H1 (cell line): ENCODE measurements at regions not wholly inside any gene's neighbourhood (a gene's known extent, or its start where the extent isn't known, plus 50 kb on each side); places are given as distances from the start of the nearest gene placed in this dataset.
"Not testable (repeated sequence)": the region's sequence is repeated elsewhere in the genome, so short reads cannot be mapped to it uniquely, and the experiment has no call there.

ENCODE experiments used
- CTCF ChIA-PET: fragments of 300-600 bp; sonication (Branson Sonifier 250); formaldehyde crosslinking; loops from one replicate; lab custom pipeline; 2021; ENCODE audit not compliant: partially characterized antibody; lab: Charles Lee
- POLR2A ChIA-PET: fragments of 300-600 bp; sonication (Branson Sonifier 250); formaldehyde crosslinking; loops from one replicate; lab custom pipeline; 2021; ENCODE audit warnings: inconsistent platforms; ENCODE audit not compliant: partially characterized antibody; lab: Charles Lee
- DNase-seq, 2 experiments: peaks; one replicate each; pipeline versions ENCODE4 v3.0.0 to v3.0.0-alpha.2; 2010 to 2022; ENCODE audit warnings: low spot score in 2 of 2, low read depth in 1 of 2, mixed read lengths in 1 of 2
- FAIRE-seq: peaks from 2 replicates; lab custom pipeline; 2011; peaks lifted over from hg19 to GRCh38; lab: Jason Lieb, UNC
- H2AFZ ChIP-seq: 2 replicates; pipeline ENCODE4 v1.8.1; 2012; ENCODE audit warnings: low read length, inconsistent platforms
- H2AK5ac ChIP-seq: 2 replicates; pipeline ENCODE4 v1.6.1; 2013; ENCODE audit warnings: low read depth, low read length
- H2BK120ac ChIP-seq: replicated peaks from 2 replicates; pipeline ENCODE3; 2013; ENCODE audit warnings: low read depth, low read length, inconsistent platforms
- H2BK12ac ChIP-seq: 2 replicates; pipeline ENCODE4 v1.6.1; 2013; ENCODE audit warnings: low read depth, low read length
- H2BK15ac ChIP-seq: 2 replicates; pipeline ENCODE4 v1.6.1; 2013; ENCODE audit warnings: low read length
- H2BK20ac ChIP-seq: 2 replicates; pipeline ENCODE4 v1.6.1; 2013; ENCODE audit warnings: low read length
- H2BK5ac ChIP-seq: 2 replicates; pipeline ENCODE4 v1.6.1; 2013; ENCODE audit warnings: low read depth, low read length
- H3K14ac ChIP-seq: 2 replicates; pipeline ENCODE4 v1.6.1; 2013; ENCODE audit warnings: inconsistent platforms; ENCODE audit not compliant: insufficient read length
- H3K18ac ChIP-seq: 2 replicates; pipeline ENCODE4 v1.6.1; 2013; ENCODE audit warnings: low read length; ENCODE audit errors: extremely low read depth
- H3K23ac ChIP-seq: 2 replicates; pipeline ENCODE4 v1.6.1; 2013; ENCODE audit warnings: inconsistent platforms; ENCODE audit not compliant: insufficient read length
- H3K23me2 ChIP-seq: 2 replicates; pipeline ENCODE4 v1.6.1; 2013; ENCODE audit warnings: low read depth, low read length
- H3K27ac ChIP-seq: 2 replicates; pipeline ENCODE4 v1.6.1; 2011; ENCODE audit warnings: low read depth, low read length, inconsistent platforms
- H3K27me3 ChIP-seq, 4 experiments: replicated peaks in 1 of 4; 1 replicate in 1 of 4; 2 replicates in 3 of 4; pipeline versions ENCODE4 v1.6.1 to v1.8.1; 2011 to 2013; ENCODE audit warnings: low read length in 3 of 4, mild to moderate bottlenecking in 3 of 4, inconsistent platforms in 2 of 4, mixed read lengths in 2 of 4, moderate library complexity in 1 of 4; ENCODE audit not compliant: control insufficient read depth in 3 of 4, insufficient read depth in 3 of 4; ENCODE audit errors: extremely low read depth in 1 of 4
- H3K36me3 ChIP-seq, 4 experiments: 2 replicates each; pipeline versions ENCODE4 v1.6.1 to v1.8.1; 2011 to 2013; ENCODE audit warnings: mild to moderate bottlenecking in 4 of 4, low read length in 3 of 4, moderate library complexity in 2 of 4, control low read depth in 1 of 4, inconsistent platforms in 1 of 4; ENCODE audit not compliant: insufficient read depth in 4 of 4, control insufficient read depth in 2 of 4
- H3K4ac ChIP-seq: replicated peaks from 2 replicates; pipeline ENCODE3; 2013; ENCODE audit warnings: low read length, low read depth, mixed read lengths, inconsistent platforms; ENCODE audit not compliant: insufficient read length
- H3K4me1 ChIP-seq, 4 experiments: replicated peaks in 1 of 4; 1 replicate in 1 of 4; 2 replicates in 3 of 4; pipeline versions ENCODE4 v1.6.1 to v1.8.1; 2011 to 2013; ENCODE audit warnings: low read length in 3 of 4, inconsistent platforms in 2 of 4, mixed read lengths in 1 of 4; ENCODE audit not compliant: insufficient read depth in 4 of 4, control insufficient read depth in 3 of 4
- H3K4me2 ChIP-seq, 2 experiments: 2 replicates each; pipeline versions ENCODE4 v1.6.1 to v1.8.1; 2011 to 2013; ENCODE audit warnings: low read depth in 2 of 2, low read length in 2 of 2, control low read depth in 1 of 2, inconsistent platforms in 1 of 2, mild to moderate bottlenecking in 1 of 2; ENCODE audit not compliant: insufficient read depth in 1 of 2
- H3K4me3 ChIP-seq, 4 experiments: fragments of 200-600, 300-600 bp in 1 of 4; sonication (generic), shearing (Covaris generic), sonication (Bioruptor Twin) in 1 of 4; 2 replicates each; pipeline versions ENCODE4 v1.5.1 to v1.8.1; 2011 to 2016; ENCODE audit warnings: low read length in 4 of 4, low read depth in 3 of 4, control low read depth in 2 of 4, inconsistent platforms in 2 of 4, mild to moderate bottlenecking in 2 of 4, mixed read lengths in 1 of 4, moderate library complexity in 1 of 4; ENCODE audit not compliant: insufficient read depth in 2 of 4; ENCODE audit errors: extremely low read depth in 1 of 4
- H3K56ac ChIP-seq: replicated peaks from 2 replicates; pipeline ENCODE3; 2013; ENCODE audit warnings: low read depth, mild to moderate bottlenecking, mixed read lengths, low read length, inconsistent platforms; ENCODE audit not compliant: insufficient read length
- H3K79me1 ChIP-seq: 2 replicates; pipeline ENCODE4 v1.6.1; 2013; ENCODE audit warnings: low read depth, low read length, control low read depth
- H3K79me2 ChIP-seq, 2 experiments: 2 replicates each; pipeline versions ENCODE4 v1.6.1 to v1.8.1; 2012 to 2013; ENCODE audit warnings: low read length in 2 of 2, mild to moderate bottlenecking in 2 of 2, inconsistent platforms in 1 of 2; ENCODE audit not compliant: insufficient read depth in 2 of 2, control insufficient read depth in 1 of 2
- H3K9ac ChIP-seq, 4 experiments: replicated peaks in 1 of 4; 1 replicate in 1 of 4; 2 replicates in 3 of 4; pipeline versions ENCODE4 v1.6.1 to v1.8.1; 2011 to 2013; ENCODE audit warnings: low read depth in 3 of 4, low read length in 3 of 4, control low read depth in 2 of 4, mild to moderate bottlenecking in 2 of 4, moderate library complexity in 2 of 4, inconsistent platforms in 1 of 4; ENCODE audit errors: extremely low read depth in 1 of 4
- H3K9me3 ChIP-seq, 2 experiments: 2 replicates each; pipeline versions ENCODE4 v1.6.1 to v1.8.1; 2012 to 2013; ENCODE audit warnings: mild to moderate bottlenecking in 2 of 2, moderate library complexity in 2 of 2, control low read depth in 1 of 2, inconsistent platforms in 1 of 2, low read depth in 1 of 2, low read length in 1 of 2, mixed read lengths in 1 of 2; ENCODE audit not compliant: insufficient read depth in 2 of 2
- H4K20me1 ChIP-seq, 2 experiments: replicated peaks in 1 of 2; 2 replicates each; pipeline versions ENCODE3 to v1.8.1; 2011 to 2013; ENCODE audit warnings: inconsistent platforms in 2 of 2, low read length in 2 of 2, mild to moderate bottlenecking in 1 of 2; ENCODE audit not compliant: insufficient read depth in 2 of 2, control insufficient read depth in 1 of 2
- H4K5ac ChIP-seq: 2 replicates; pipeline ENCODE4 v1.6.1; 2013; ENCODE audit warnings: low read length, low read depth, mixed read lengths, inconsistent platforms; ENCODE audit not compliant: insufficient read length
- H4K8ac ChIP-seq: 2 replicates; pipeline ENCODE4 v1.8.0; 2013; ENCODE audit warnings: mild to moderate bottlenecking, moderate library complexity, low read length, inconsistent platforms; ENCODE audit not compliant: insufficient read depth; ENCODE audit errors: extremely low read depth
- H4K91ac ChIP-seq: replicated peaks from 2 replicates; pipeline ENCODE3; 2013; ENCODE audit warnings: low read length, mixed read lengths, inconsistent platforms; ENCODE audit not compliant: insufficient read length
- WGBS, 2 experiments: shearing (Covaris generic) in 1 of 2; methylation state at CpG; one replicate each; pipeline versions ENCODE4 v1.1.6 to v1.1.7; 2013 to 2015; ENCODE audit warnings: low lambda C conversion rate in 2 of 2, mixed read lengths in 2 of 2, inconsistent platforms in 1 of 2, low coverage in 1 of 2, missing lambda C conversion rate in 1 of 2; ENCODE audit not compliant: insufficient replicate concordance in 2 of 2, insufficient coverage in 1 of 2, insufficient read length in 1 of 2; ENCODE audit errors: extremely low coverage in 1 of 2, missing lambda C conversion rate in 1 of 2; 5-methylcytosine and 5-hydroxymethylcytosine counted together

DNA sequence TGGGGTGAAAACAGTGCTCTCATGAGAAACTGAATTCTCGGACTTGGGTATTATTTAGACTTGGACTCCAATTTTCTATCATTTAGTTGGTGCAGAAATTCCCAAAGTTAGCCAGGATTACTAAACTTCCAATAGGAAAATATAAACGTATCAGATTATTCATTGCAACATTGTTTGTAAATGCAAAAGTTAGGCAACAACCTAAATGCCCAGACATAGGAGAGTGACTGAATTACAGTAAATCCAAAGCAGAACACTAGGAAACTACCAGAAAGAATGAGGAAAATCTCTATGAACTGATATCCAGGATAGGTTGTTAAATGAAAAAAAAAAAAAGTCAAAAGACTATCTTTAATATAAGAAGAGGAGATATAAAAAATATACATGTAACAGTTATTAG is 96.2 kb upstream of the DPY19L1 start:
- H4K8ac ChIP-seq, H4K5ac ChIP-seq, DNase-seq, H3K23ac ChIP-seq, H2AFZ ChIP-seq, H2BK12ac ChIP-seq, H2BK20ac ChIP-seq, H3K27me3 ChIP-seq, H3K9ac ChIP-seq, H2BK120ac ChIP-seq, H3K9me3 ChIP-seq, H3K79me2 ChIP-seq, H3K4me2 ChIP-seq, H3K36me3 ChIP-seq, H3K79me1 ChIP-seq, H4K91ac ChIP-seq, H2AK5ac ChIP-seq, POLR2A ChIA-PET, H3K4me1 ChIP-seq, H3K56ac ChIP-seq, H3K4me3 ChIP-seq, H2BK15ac ChIP-seq, FAIRE-seq, H4K20me1 ChIP-seq, H3K27ac ChIP-seq, H3K4ac ChIP-seq, H3K23me2 ChIP-seq, H2BK5ac ChIP-seq, CTCF ChIA-PET, H3K18ac ChIP-seq, H3K14ac ChIP-seq: not testable (repeated sequence)
- 80% methylated on average over 2 of the region's 2 CpGs; no CpG with 5 or more reads in 1 of the 2 experiments for WGBS, 2 experiments

- POLR2A ChIA-PET, H4K8ac ChIP-seq, H2BK15ac ChIP-seq, H3K27me3 ChIP-seq, H3K4ac ChIP-seq, H2AFZ ChIP-seq, H4K91ac ChIP-seq, H3K23me2 ChIP-seq, CTCF ChIA-PET, H3K36me3 ChIP-seq, H4K20me1 ChIP-seq, FAIRE-seq, H3K79me1 ChIP-seq, H3K23ac ChIP-seq, H3K56ac ChIP-seq, H2BK120ac ChIP-seq, H2AK5ac ChIP-seq, H4K5ac ChIP-seq, H3K27ac ChIP-seq, H3K4me1 ChIP-seq, H3K79me2 ChIP-seq, H3K14ac ChIP-seq, DNase-seq, H3K9ac ChIP-seq, H3K4me3 ChIP-seq, H3K18ac ChIP-seq, H2BK5ac ChIP-seq, H2BK20ac ChIP-seq, H2BK12ac ChIP-seq, H3K9me3 ChIP-seq, H3K4me2 ChIP-seq: not testable (repeated sequence)
Measured at GRCh38 chr7:35133011-35133410, 95.7 kb upstream of the DPY19L1 start.
